ENCODE measurements at regions not wholly inside any gene's neighbourhood (a gene's known extent, or its start where the extent isn't known, plus 50 kb on each side); places are given as distances from the start of the nearest gene placed in this dataset.
"Not testable (repeated sequence)": the region's sequence is repeated elsewhere in the genome, so short reads cannot be mapped to it uniquely, and the experiment has no call there.

GRCh38 chr7:25602730-25603426 lies 374.6 kb upstream of the NPVF start:
- not testable (repeated sequence) for H3K4me2 ChIP-seq (ENCODE audit: low read length); H3K79me1 ChIP-seq (ENCODE audit: low read length); H4K8ac ChIP-seq (ENCODE audit: low read depth, low read length); H3K4me3 ChIP-seq (ENCODE audit: low read length); H3K36me3 ChIP-seq (ENCODE audit: control insufficient read depth, insufficient read depth, low read length); H3K4ac ChIP-seq (ENCODE audit: low read depth, low read length); H2BK15ac ChIP-seq (replicated peaks; ENCODE audit: low read depth); H2AK5ac ChIP-seq (ENCODE audit: low read length); H3K4me1 ChIP-seq (ENCODE audit: control insufficient read depth, low read depth, low read length); H3K9ac ChIP-seq (ENCODE audit: low read length); H3K79me2 ChIP-seq (ENCODE audit: control insufficient read depth, insufficient read depth, low read length); H2BK120ac ChIP-seq (ENCODE audit: low read depth, low read length); H3K18ac ChIP-seq (ENCODE audit: low read length); H3K27me3 ChIP-seq (ENCODE audit: insufficient read depth, low read length, poor library complexity); H4K5ac ChIP-seq (ENCODE audit: low read length); H3K27ac ChIP-seq (ENCODE audit: low read depth, low read length); DNase-seq; H3K23ac ChIP-seq (ENCODE audit: low read length); H2BK5ac ChIP-seq (ENCODE audit: low read length)
- peak overlapping the region; percentile 70 for H3K56ac ChIP-seq (ENCODE audit: low read length)
- WGBS (ENCODE audit: extremely low coverage, insufficient coverage, low lambda C conversion rate) = no CpG with 5 or more reads among the region's 30 CpGs

- not testable (repeated sequence) for H3K9ac ChIP-seq (ENCODE audit: low read length); H3K23ac ChIP-seq (ENCODE audit: low read length); H3K36me3 ChIP-seq (ENCODE audit: control insufficient read depth, insufficient read depth, low read length); H3K4me1 ChIP-seq (ENCODE audit: control insufficient read depth, low read depth, low read length); H3K4me2 ChIP-seq (ENCODE audit: low read length); DNase-seq; H4K5ac ChIP-seq (ENCODE audit: low read length); H3K27ac ChIP-seq (ENCODE audit: low read depth, low read length); H3K79me1 ChIP-seq (ENCODE audit: low read length); H4K8ac ChIP-seq (ENCODE audit: low read depth, low read length); H3K79me2 ChIP-seq (ENCODE audit: control insufficient read depth, insufficient read depth, low read length); H3K27me3 ChIP-seq (ENCODE audit: insufficient read depth, low read length, poor library complexity); H3K4me3 ChIP-seq (ENCODE audit: low read length); H2BK15ac ChIP-seq (replicated peaks; ENCODE audit: low read depth); H2AK5ac ChIP-seq (ENCODE audit: low read length); H2BK5ac ChIP-seq (ENCODE audit: low read length); H2BK120ac ChIP-seq (ENCODE audit: low read depth, low read length); H3K4ac ChIP-seq (ENCODE audit: low read depth, low read length); H3K18ac ChIP-seq (ENCODE audit: low read length)
- no CpG with 5 or more reads among the region's 9 CpGs for WGBS (ENCODE audit: extremely low coverage, insufficient coverage, low lambda C conversion rate)
- H3K56ac ChIP-seq (ENCODE audit: low read length) = peak overlapping the region; percentile 70
Observed at GRCh38 chr7:25603427-25603740, 375.1 kb upstream of the NPVF start.

GRCh38 chr7:25611196-25611595 lies 382.9 kb upstream of the NPVF start:
- Histone ChIP-seq H4K8ac (ENCODE audit: low read depth, low read length) (no peak overlapping the region), H3K23ac (ENCODE audit: low read length) (no peak overlapping the region), H3K4me1 (ENCODE audit: control insufficient read depth, low read depth, low read length) (no peaks in the 10 kb centered on the region), H3K27me3 (ENCODE audit: insufficient read depth, low read length, poor library complexity) (no peaks in the 10 kb centered on the region), H2AK5ac (ENCODE audit: low read length) (no peak overlapping the region), H3K18ac (ENCODE audit: low read length) (no peak overlapping the region), H2BK5ac (ENCODE audit: low read length) (no peak overlapping the region), H3K4ac (ENCODE audit: low read depth, low read length) (no peak overlapping the region), H4K5ac (ENCODE audit: low read length) (no peak overlapping the region), H3K4me3 (ENCODE audit: low read length) (no peak overlapping the region), H3K79me1 (ENCODE audit: low read length) (no peaks in the 10 kb centered on the region), H3K4me2 (ENCODE audit: low read length) (no peak overlapping the region), H3K27ac (ENCODE audit: low read depth, low read length) (no peak overlapping the region), H2BK120ac (ENCODE audit: low read depth, low read length) (no peak overlapping the region), H3K56ac (ENCODE audit: low read length) (no peak overlapping the region), H3K9ac (ENCODE audit: low read length) (no peak overlapping the region), H3K36me3 (ENCODE audit: control insufficient read depth, insufficient read depth, low read length) (no peaks in the 10 kb centered on the region), H2BK15ac (replicated peaks; ENCODE audit: low read depth) (no peak overlapping the region), H3K79me2 (ENCODE audit: control insufficient read depth, insufficient read depth, low read length) (no peaks in the 10 kb centered on the region)
- no CpG with 5 or more reads among the region's 4 CpGs for WGBS (ENCODE audit: extremely low coverage, insufficient coverage, low lambda C conversion rate)
- DNase-seq = no peak

GRCh38 chr7:25613912-25614311 lies 385.6 kb upstream of the NPVF start:
- Histone ChIP-seq H2BK15ac (replicated peaks; ENCODE audit: low read depth) (no peak overlapping the region), H3K79me2 (ENCODE audit: control insufficient read depth, insufficient read depth, low read length) (no peaks in the 10 kb centered on the region), H2BK120ac (ENCODE audit: low read depth, low read length) (no peak overlapping the region), H3K79me1 (ENCODE audit: low read length) (no peaks in the 10 kb centered on the region), H3K36me3 (ENCODE audit: control insufficient read depth, insufficient read depth, low read length) (no peaks in the 10 kb centered on the region), H3K27ac (ENCODE audit: low read depth, low read length) (no peak overlapping the region), H3K9ac (ENCODE audit: low read length) (no peak overlapping the region), H3K4ac (ENCODE audit: low read depth, low read length) (no peak overlapping the region), H3K18ac (ENCODE audit: low read length) (no peak overlapping the region), H3K23ac (ENCODE audit: low read length) (no peak overlapping the region), H2BK5ac (ENCODE audit: low read length) (no peak overlapping the region), H3K56ac (ENCODE audit: low read length) (no peak overlapping the region), H3K4me2 (ENCODE audit: low read length) (no peak overlapping the region), H3K4me1 (ENCODE audit: control insufficient read depth, low read depth, low read length) (no peaks in the 10 kb centered on the region), H3K4me3 (ENCODE audit: low read length) (no peak overlapping the region), H4K8ac (ENCODE audit: low read depth, low read length) (no peak overlapping the region), H4K5ac (ENCODE audit: low read length) (no peak overlapping the region), H3K27me3 (ENCODE audit: insufficient read depth, low read length, poor library complexity) (no peaks in the 10 kb centered on the region), H2AK5ac (ENCODE audit: low read length) (no peak overlapping the region)
- no peak for DNase-seq
- WGBS (ENCODE audit: extremely low coverage, insufficient coverage, low lambda C conversion rate) = no CpG with 5 or more reads among the region's 4 CpGs

- Histone ChIP-seq H2BK15ac (replicated peaks; ENCODE audit: low read depth) (no peak overlapping the region), H3K79me1 (ENCODE audit: low read length) (no peaks in the 10 kb centered on the region), H3K9ac (ENCODE audit: low read length) (no peak overlapping the region), H3K79me2 (ENCODE audit: control insufficient read depth, insufficient read depth, low read length) (no peaks in the 10 kb centered on the region), H3K27me3 (ENCODE audit: insufficient read depth, low read length, poor library complexity) (no peaks in the 10 kb centered on the region), H3K4ac (ENCODE audit: low read depth, low read length) (no peak overlapping the region), H3K4me3 (ENCODE audit: low read length) (no peak overlapping the region), H2BK5ac (ENCODE audit: low read length) (no peak overlapping the region), H3K36me3 (ENCODE audit: control insufficient read depth, insufficient read depth, low read length) (no peaks in the 10 kb centered on the region), H2AK5ac (ENCODE audit: low read length) (no peak overlapping the region), H3K56ac (ENCODE audit: low read length) (no peak overlapping the region), H4K5ac (ENCODE audit: low read length) (no peak overlapping the region), H3K4me1 (ENCODE audit: control insufficient read depth, low read depth, low read length) (no peaks in the 10 kb centered on the region), H3K4me2 (ENCODE audit: low read length) (no peak overlapping the region), H3K27ac (ENCODE audit: low read depth, low read length) (no peak overlapping the region), H2BK120ac (ENCODE audit: low read depth, low read length) (no peak overlapping the region), H3K18ac (ENCODE audit: low read length) (no peak overlapping the region), H3K23ac (ENCODE audit: low read length) (no peak overlapping the region), H4K8ac (ENCODE audit: low read depth, low read length) (no peak overlapping the region)
- DNase-seq = no peak
- no CpG with 5 or more reads among the region's 3 CpGs for WGBS (ENCODE audit: extremely low coverage, insufficient coverage, low lambda C conversion rate)
Observed at GRCh38 chr7:25614415-25614814, 386.1 kb upstream of the NPVF start.

- Histone ChIP-seq H3K56ac (ENCODE audit: low read length) (no peak overlapping the region), H3K4me1 (ENCODE audit: control insufficient read depth, low read depth, low read length) (no peaks in the 10 kb centered on the region), H3K4me2 (ENCODE audit: low read length) (no peak overlapping the region), H3K9ac (ENCODE audit: low read length) (no peak overlapping the region), H2BK5ac (ENCODE audit: low read length) (no peak overlapping the region), H3K27me3 (ENCODE audit: insufficient read depth, low read length, poor library complexity) (no peaks in the 10 kb centered on the region), H2AK5ac (ENCODE audit: low read length) (no peak overlapping the region), H3K18ac (ENCODE audit: low read length) (no peak overlapping the region), H3K79me1 (ENCODE audit: low read length) (no peaks in the 10 kb centered on the region), H3K23ac (ENCODE audit: low read length) (no peak overlapping the region), H3K27ac (ENCODE audit: low read depth, low read length) (no peak overlapping the region), H4K5ac (ENCODE audit: low read length) (no peak overlapping the region), H2BK15ac (replicated peaks; ENCODE audit: low read depth) (no peak overlapping the region), H3K4me3 (ENCODE audit: low read length) (no peak overlapping the region), H3K4ac (ENCODE audit: low read depth, low read length) (no peak overlapping the region), H3K36me3 (ENCODE audit: control insufficient read depth, insufficient read depth, low read length) (no peaks in the 10 kb centered on the region), H4K8ac (ENCODE audit: low read depth, low read length) (no peak overlapping the region), H3K79me2 (ENCODE audit: control insufficient read depth, insufficient read depth, low read length) (no peaks in the 10 kb centered on the region), H2BK120ac (ENCODE audit: low read depth, low read length) (no peak overlapping the region)
- no CpG with 5 or more reads among the region's 4 CpGs for WGBS (ENCODE audit: extremely low coverage, insufficient coverage, low lambda C conversion rate)
- DNase-seq = no peak
Observed at GRCh38 chr7:25615003-25615402, 386.7 kb upstream of the NPVF start.
